NCI-H82 treated with DMSO at 0.1 percent for 48 hours (cell line): ENCODE measurements at regions not wholly inside any gene's neighbourhood (a gene's known extent, or its start where the extent isn't known, plus 50 kb on each side); places are given as distances from the start of the nearest gene placed in this dataset.

Experiments
- DNase-seq: peaks from one replicate; lab custom pipeline; 2025; ENCODE audit not compliant: unreplicated experiment; lab: John Stamatoyannopoulos, UW

- no peak for DNase-seq
Observed at GRCh38 chr11:134585666-134586610, 173.9 kb upstream of the B3GAT1 start.

- no peak for DNase-seq
Observed at GRCh38 chr11:134584706-134585445, 172.8 kb upstream of the B3GAT1 start.

- no peak for DNase-seq
Observed at GRCh38 chr11:134584001-134584561, 172.0 kb upstream of the B3GAT1 start.

GRCh38 chr11:134583397-134583990 is 171.5 kb upstream of the B3GAT1 start:
- no peak for DNase-seq

GRCh38 chr11:134582770-134583095 is 170.7 kb upstream of the B3GAT1 start:
- DNase-seq, result no peak

GRCh38 chr11:134581966-134582769 is 170.1 kb upstream of the B3GAT1 start:
- no peak for DNase-seq

- no peak for DNase-seq
Observed at GRCh38 chr11:134581121-134581626, 169.1 kb upstream of the B3GAT1 start.

- DNase-seq, result no peak
Observed at GRCh38 chr11:134580610-134580975, 168.6 kb upstream of the B3GAT1 start.

- DNase-seq, result no peak
Observed at GRCh38 chr11:134579724-134580609, 167.9 kb upstream of the B3GAT1 start.

- DNase-seq, result no peak
Observed at GRCh38 chr11:134578807-134579723, 167.0 kb upstream of the B3GAT1 start.

- DNase-seq, result no peak
Observed at GRCh38 chr11:134577751-134578395, 165.8 kb upstream of the B3GAT1 start.

- DNase-seq, result no peak
Observed at GRCh38 chr11:134576721-134577171, 164.7 kb upstream of the B3GAT1 start.

- no peak for DNase-seq
Observed at GRCh38 chr11:134576286-134576685, 164.2 kb upstream of the B3GAT1 start.

- no peak for DNase-seq
Observed at GRCh38 chr11:134575504-134576230, 163.6 kb upstream of the B3GAT1 start.

- DNase-seq, result no peak
Observed at GRCh38 chr11:134574947-134575346, 162.9 kb upstream of the B3GAT1 start.

- no peak for DNase-seq
Observed at GRCh38 chr11:134574425-134574824, 162.4 kb upstream of the B3GAT1 start.

GRCh38 chr11:134573857-134574256 is 161.8 kb upstream of the B3GAT1 start:
- DNase-seq, result no peak
